Endodermal cell (in vitro differentiated cells): ENCODE measurements at regions not wholly inside any gene's neighbourhood (a gene's known extent, or its start where the extent isn't known, plus 50 kb on each side); places are given as distances from the start of the nearest gene placed in this dataset.

Experiments used
- DNase-seq: peaks from one replicate; pipeline ENCODE4 v3.0.0-alpha.2; 2017
- H3K27ac ChIP-seq: 2 replicates; pipeline ENCODE4 v1.5.1; 2013; ENCODE audit warnings: mild to moderate bottlenecking, low read depth, low read length, moderate library complexity
- H3K27me3 ChIP-seq: 2 replicates; pipeline ENCODE4 v1.6.1; 2013; ENCODE audit warnings: mild to moderate bottlenecking, low read length, moderate library complexity; ENCODE audit not compliant: insufficient read depth, control insufficient read depth, poor library complexity, severe bottlenecking
- H3K36me3 ChIP-seq: 2 replicates; pipeline ENCODE4 v1.7.0; 2013; ENCODE audit warnings: mild to moderate bottlenecking, low read length, moderate library complexity; ENCODE audit not compliant: control insufficient read depth, insufficient read depth
- H3K4me1 ChIP-seq: one replicate; pipeline ENCODE4 v1.7.0; 2013; ENCODE audit warnings: low read length; ENCODE audit not compliant: control insufficient read depth, insufficient read depth
- H3K4me3 ChIP-seq: 2 replicates; pipeline ENCODE4 v1.5.1; 2013; ENCODE audit warnings: mild to moderate bottlenecking, low read length, moderate library complexity
- H3K9ac ChIP-seq: 2 replicates; pipeline ENCODE4 v1.6.1; 2013; ENCODE audit warnings: mild to moderate bottlenecking, low read length, moderate library complexity; ENCODE audit not compliant: poor library complexity, severe bottlenecking; ENCODE audit errors: extremely low read depth
- H3K9me3 ChIP-seq: 2 replicates; pipeline ENCODE4 v1.6.1; 2013; ENCODE audit warnings: mild to moderate bottlenecking, low read length, moderate library complexity; ENCODE audit not compliant: control insufficient read depth
- H3K27ac Mint-ChIP-seq: 2 replicates; pipeline ENCODE4 v1.8.0; 2020; ENCODE audit warnings: mixed read lengths
- H3K27me3 Mint-ChIP-seq: 2 replicates; pipeline ENCODE4 v1.8.0; 2021; ENCODE audit warnings: mild to moderate bottlenecking, mixed read lengths; ENCODE audit not compliant: insufficient read depth
- H3K36me3 Mint-ChIP-seq: 2 replicates; pipeline ENCODE4 v1.8.0; 2020; ENCODE audit warnings: low read depth, mixed read lengths
- H3K4me1 Mint-ChIP-seq: 2 replicates; pipeline ENCODE4 v1.8.0; 2020; ENCODE audit warnings: mixed read lengths
- H3K4me3 Mint-ChIP-seq: 2 replicates; pipeline ENCODE4 v1.8.0; 2020; ENCODE audit warnings: mild to moderate bottlenecking, moderate library complexity, mixed read lengths
- H3K9me3 Mint-ChIP-seq: 2 replicates; pipeline ENCODE4 v1.8.0; 2020; ENCODE audit warnings: mild to moderate bottlenecking, mixed read lengths
- WGBS, 2 experiments: methylation state at CpG; one replicate each; pipeline versions ENCODE4 v1.1.5 to v1.1.7; 2013; ENCODE audit warnings: missing lambda C conversion rate in 2 of 2, mixed read lengths in 1 of 2; ENCODE audit not compliant: insufficient coverage in 1 of 2, insufficient read length in 1 of 2; 5-methylcytosine and 5-hydroxymethylcytosine counted together
- TF ChIP-seq, protein P1 (sequence below): fragments of 200-600 bp; sonication (generic); conservative IDR thresholded peaks from 2 replicates; pipeline ENCODE4 v1.5.0; 2021; ENCODE audit warnings: antibody characterized with exemption, mild to moderate bottlenecking

DNA sequence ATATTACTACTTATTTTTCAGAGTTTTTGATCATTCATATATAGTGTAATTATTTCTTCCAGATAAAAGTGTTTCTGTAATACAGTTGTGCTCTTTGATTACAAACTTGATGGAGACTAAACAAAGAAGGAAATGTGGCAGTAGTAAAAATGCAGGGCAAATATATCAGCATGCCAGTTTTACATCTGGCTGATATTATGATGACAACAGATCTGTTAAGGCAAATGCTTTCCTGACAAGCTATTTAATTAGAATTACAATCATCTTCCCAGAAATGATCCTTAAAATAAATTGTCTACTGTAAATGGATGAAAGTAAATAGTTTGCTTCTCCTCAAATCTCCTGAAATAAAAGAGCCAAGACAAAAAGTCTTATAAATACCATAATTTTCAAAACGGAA, 1659.8 kb downstream of the BRINP3 start:
- no peak for DNase-seq
- Histone ChIP-seq H3K4me3 (no peak overlapping the region), H3K27me3 (no peaks in the 10 kb centered on the region), H3K9me3 (no peaks in the 10 kb centered on the region), H3K4me1 (peaks cover 3% of the 10 kb centered on the region), H3K9ac (no peak overlapping the region), H3K27ac (no peak overlapping the region), H3K36me3 (no peaks in the 10 kb centered on the region)
- Mint-ChIP-seq H3K4me3 (no peak overlapping the region), H3K4me1 (peaks cover 10% of the 10 kb centered on the region), H3K27me3 (no peaks in the 10 kb centered on the region), H3K27ac (no peak overlapping the region), H3K36me3 (no peaks in the 10 kb centered on the region), H3K9me3 (peaks cover 11% of the 10 kb centered on the region)
- 71% methylated on average over 1 of the region's 1 CpG; no CpG with 5 or more reads in 1 of the 2 experiments for WGBS, 2 experiments
- TF ChIP-seq, protein P1, sequence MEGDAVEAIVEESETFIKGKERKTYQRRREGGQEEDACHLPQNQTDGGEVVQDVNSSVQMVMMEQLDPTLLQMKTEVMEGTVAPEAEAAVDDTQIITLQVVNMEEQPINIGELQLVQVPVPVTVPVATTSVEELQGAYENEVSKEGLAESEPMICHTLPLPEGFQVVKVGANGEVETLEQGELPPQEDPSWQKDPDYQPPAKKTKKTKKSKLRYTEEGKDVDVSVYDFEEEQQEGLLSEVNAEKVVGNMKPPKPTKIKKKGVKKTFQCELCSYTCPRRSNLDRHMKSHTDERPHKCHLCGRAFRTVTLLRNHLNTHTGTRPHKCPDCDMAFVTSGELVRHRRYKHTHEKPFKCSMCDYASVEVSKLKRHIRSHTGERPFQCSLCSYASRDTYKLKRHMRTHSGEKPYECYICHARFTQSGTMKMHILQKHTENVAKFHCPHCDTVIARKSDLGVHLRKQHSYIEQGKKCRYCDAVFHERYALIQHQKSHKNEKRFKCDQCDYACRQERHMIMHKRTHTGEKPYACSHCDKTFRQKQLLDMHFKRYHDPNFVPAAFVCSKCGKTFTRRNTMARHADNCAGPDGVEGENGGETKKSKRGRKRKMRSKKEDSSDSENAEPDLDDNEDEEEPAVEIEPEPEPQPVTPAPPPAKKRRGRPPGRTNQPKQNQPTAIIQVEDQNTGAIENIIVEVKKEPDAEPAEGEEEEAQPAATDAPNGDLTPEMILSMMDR: no peak

GRCh38 chr1:188822248-188822647, 1655.4 kb downstream of the BRINP3 start:
- Mint-ChIP-seq H3K4me1 (peaks cover 18% of the 10 kb centered on the region), H3K27ac (peak overlapping the region; percentile 39), H3K27me3 (no peaks in the 10 kb centered on the region), H3K36me3 (no peaks in the 10 kb centered on the region), H3K9me3 (no peaks in the 10 kb centered on the region), H3K4me3 (no peak overlapping the region)
- H3K36me3 ChIP-seq: no peaks in the 10 kb centered on the region
- H3K4me1 ChIP-seq: peaks cover 3% of the 10 kb centered on the region
- no peaks in the 10 kb centered on the region for H3K27me3 ChIP-seq
- WGBS, 2 experiments: 72 to 73% methylated on average over 2 of the region's 2 CpGs
- H3K9me3 ChIP-seq: no peaks in the 10 kb centered on the region
- DNase-seq: peak; percentile 59
- H3K27ac ChIP-seq: no peak overlapping the region
- H3K4me3 ChIP-seq: no peak overlapping the region
- TF ChIP-seq, protein P1: no peak
- no peak overlapping the region for H3K9ac ChIP-seq

DNA sequence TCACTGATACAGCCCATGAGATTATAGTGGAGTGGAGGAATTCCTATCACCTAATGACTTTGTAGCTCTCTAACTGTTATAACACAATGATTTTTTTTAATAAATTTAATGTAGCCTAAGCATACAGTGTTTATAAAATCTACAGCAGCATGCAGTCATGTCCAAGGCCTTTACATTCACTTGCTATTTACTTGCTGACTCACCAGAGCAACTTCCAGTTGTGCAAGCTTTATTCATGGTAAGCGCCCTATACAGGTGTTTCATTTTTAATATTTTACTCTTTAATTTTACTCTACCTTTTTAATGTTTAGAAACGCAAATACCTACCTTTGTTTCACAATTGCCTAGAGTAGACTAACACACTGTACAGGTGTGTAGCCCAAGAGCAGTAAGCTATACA, 1652.2 kb downstream of the BRINP3 start:
- Histone ChIP-seq H3K27me3 (no peaks in the 10 kb centered on the region), H3K9me3 (no peaks in the 10 kb centered on the region), H3K36me3 (no peaks in the 10 kb centered on the region), H3K9ac (no peak overlapping the region), H3K27ac (no peak overlapping the region), H3K4me3 (no peak overlapping the region), H3K4me1 (peaks cover 3% of the 10 kb centered on the region)
- Mint-ChIP-seq H3K4me3 (no peak overlapping the region), H3K9me3 (no peaks in the 10 kb centered on the region), H3K4me1 (peaks cover 18% of the 10 kb centered on the region), H3K36me3 (no peaks in the 10 kb centered on the region), H3K27ac (no peak overlapping the region), H3K27me3 (no peaks in the 10 kb centered on the region)
- TF ChIP-seq, protein P1: no peak
- 88 to 100% methylated on average over 1 to 2 of the region's 2 CpGs for WGBS, 2 experiments
- no peak for DNase-seq
